NCI-H2171 (cell line): ENCODE measurements at regions not wholly inside any gene's neighbourhood (a gene's known extent, or its start where the extent isn't known, plus 50 kb on each side); places are given as distances from the start of the nearest gene placed in this dataset.

Experiments used
- DNase-seq: peaks from one replicate; lab custom pipeline; 2025; lab: John Stamatoyannopoulos, UW

GRCh38 chr6:88238065-88238464, 71.9 kb upstream of the CNR1 start:
- DNase-seq, result no peak

GRCh38 chr6:88236612-88237360, 70.6 kb upstream of the CNR1 start:
- DNase-seq, result no peak

- DNase-seq, result no peak
Measured at GRCh38 chr6:88232753-88233152, 66.6 kb upstream of the CNR1 start.

GRCh38 chr6:88223298-88223697, 57.2 kb upstream of the CNR1 start:
- no peak for DNase-seq

GRCh38 chr6:88220493-88220892, 54.3 kb upstream of the CNR1 start:
- DNase-seq, result no peak

GRCh38 chr6:88216182-88216581, 50.0 kb upstream of the CNR1 start:
- DNase-seq, result no peak
